ENCODE measurements at regions not wholly inside any gene's neighbourhood (a gene's known extent, or its start where the extent isn't known, plus 50 kb on each side); places are given as distances from the start of the nearest gene placed in this dataset.

DNA sequence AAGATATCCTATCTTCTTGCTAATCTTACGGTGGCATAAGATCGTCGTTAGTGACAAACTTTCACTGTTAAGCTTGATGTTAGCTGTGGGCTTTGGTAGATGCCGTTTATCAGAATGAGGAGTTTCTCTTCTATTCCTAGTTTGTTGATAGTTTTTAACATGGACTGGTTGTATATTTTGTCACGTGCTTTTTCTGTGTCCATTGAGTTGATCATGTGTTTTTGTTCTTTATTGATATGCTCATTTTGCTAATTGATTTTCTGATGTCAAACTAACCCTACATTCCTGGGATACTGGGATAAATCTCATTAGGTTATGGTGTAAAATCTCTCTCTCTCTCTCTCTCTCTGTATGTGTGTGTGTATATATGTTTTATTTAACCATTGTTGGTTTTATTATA is 545.1 kb downstream of the AACS start:
- H4K20me1 ChIP-seq (ENCODE audit: insufficient read depth): no peaks in the 10 kb centered on the region
- H3K27me3 ChIP-seq (ENCODE audit: insufficient read depth, low read depth): no peaks in the 10 kb centered on the region
- no TSS peak for BruUV-seq (replicated peaks)
- POLR2A ChIA-PET (ENCODE audit: unreplicated experiment): no interaction called here
- H3K79me2 ChIP-seq (ENCODE audit: low read depth): no peaks in the 10 kb centered on the region
- no peak overlapping the region for H3K4me2 ChIP-seq
- H2AFZ ChIP-seq: no peak overlapping the region
- DNase-seq: no peak
- intact Hi-C loops (cut with micrococcal nuclease; ENCODE audit: unreplicated experiment): no loop called here
- H3K9me3 ChIP-seq (ENCODE audit: insufficient read depth, low read depth): no peaks in the 10 kb centered on the region
- TF ChIP-seq CTCF (conservative IDR thresholded peaks at IDR 0.05) (no peak), EZH2 (IDR thresholded peaks at IDR 0.05; ENCODE audit: low read depth) (no peak)
- no peak overlapping the region for H3K27ac ChIP-seq
- H3K4me1 ChIP-seq (replicated peaks; ENCODE audit: insufficient read depth): no peaks in the 10 kb centered on the region
- CTCF ChIA-PET: no interaction called here
- no peaks in the 10 kb centered on the region for H3K36me3 ChIP-seq (ENCODE audit: low read depth)
- H3K9me2 ChIP-seq (ENCODE audit: insufficient read depth): no peaks in the 10 kb centered on the region
- H3F3A ChIP-seq (ENCODE audit: insufficient read depth, low read depth): no peaks in the 10 kb centered on the region
- H3K4me3 ChIP-seq: no peak overlapping the region

DNA sequence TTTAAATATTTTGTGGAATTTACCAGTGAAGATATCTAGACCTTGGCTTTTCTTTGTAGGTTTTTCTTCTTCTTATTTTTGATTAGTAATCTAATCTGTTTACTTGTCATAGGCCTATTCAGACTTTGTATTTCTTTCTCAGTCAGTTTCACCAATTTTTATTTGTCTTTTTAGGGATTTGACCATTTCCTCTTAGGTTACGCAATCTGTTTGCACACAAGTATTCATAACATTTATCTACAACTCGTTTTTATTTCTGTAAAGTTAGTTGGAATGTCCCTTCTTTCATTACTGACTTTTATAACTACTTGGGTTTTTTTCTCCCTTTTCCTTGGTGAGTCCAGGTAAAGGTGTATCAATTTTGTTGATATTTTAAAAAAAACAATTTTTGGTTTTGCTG is 545.7 kb downstream of the AACS start:
- no TSS peak for BruUV-seq (replicated peaks)
- no peaks in the 10 kb centered on the region for H3K36me3 ChIP-seq (ENCODE audit: low read depth)
- no peak for DNase-seq
- POLR2A ChIA-PET (ENCODE audit: unreplicated experiment): no interaction called here
- no peaks in the 10 kb centered on the region for H3K79me2 ChIP-seq (ENCODE audit: low read depth)
- H3K9me2 ChIP-seq (ENCODE audit: insufficient read depth): no peaks in the 10 kb centered on the region
- no peak overlapping the region for H3K4me3 ChIP-seq
- H3K27me3 ChIP-seq (ENCODE audit: insufficient read depth, low read depth): no peaks in the 10 kb centered on the region
- H3K9me3 ChIP-seq (ENCODE audit: insufficient read depth, low read depth): no peaks in the 10 kb centered on the region
- no peaks in the 10 kb centered on the region for H4K20me1 ChIP-seq (ENCODE audit: insufficient read depth)
- H3K27ac ChIP-seq: no peak overlapping the region
- intact Hi-C loops (cut with micrococcal nuclease; ENCODE audit: unreplicated experiment): no loop called here
- CTCF ChIA-PET: no interaction called here
- H3K4me1 ChIP-seq (replicated peaks; ENCODE audit: insufficient read depth): no peaks in the 10 kb centered on the region
- H2AFZ ChIP-seq: no peak overlapping the region
- no peak overlapping the region for H3K4me2 ChIP-seq
- H3F3A ChIP-seq (ENCODE audit: insufficient read depth, low read depth): no peaks in the 10 kb centered on the region
- TF ChIP-seq CTCF (conservative IDR thresholded peaks at IDR 0.05) (no peak), EZH2 (IDR thresholded peaks at IDR 0.05; ENCODE audit: low read depth) (no peak)

DNA sequence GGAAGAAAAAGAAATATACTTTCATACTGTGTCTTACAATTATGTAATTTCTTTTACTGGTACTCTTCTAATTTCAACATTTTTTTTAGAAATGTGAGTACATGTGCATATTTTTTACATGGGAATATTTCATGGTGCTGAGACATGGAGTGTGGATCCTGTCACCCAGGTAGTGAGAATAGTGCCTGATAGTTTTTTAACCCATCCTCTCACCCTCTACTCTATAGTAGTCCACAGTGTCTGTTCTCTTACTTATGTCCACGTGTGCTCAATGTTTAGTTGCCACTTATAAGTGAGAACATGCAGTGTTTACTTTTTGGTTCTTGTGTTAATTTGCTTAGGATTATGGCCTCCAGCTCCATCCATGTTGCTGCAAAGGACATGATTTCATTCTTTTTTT is 548.8 kb downstream of the AACS start:
- Histone ChIP-seq H3K27me3 (ENCODE audit: insufficient read depth, low read depth) (no peaks in the 10 kb centered on the region), H3K9me2 (ENCODE audit: insufficient read depth) (no peaks in the 10 kb centered on the region), H3K4me2 (no peak overlapping the region), H3K27ac (no peak overlapping the region), H3K4me3 (no peak overlapping the region), H3K9me3 (ENCODE audit: insufficient read depth, low read depth) (no peaks in the 10 kb centered on the region), H2AFZ (no peak overlapping the region), H3K4me1 (replicated peaks; ENCODE audit: insufficient read depth) (no peaks in the 10 kb centered on the region), H3F3A (ENCODE audit: insufficient read depth, low read depth) (no peaks in the 10 kb centered on the region), H3K79me2 (ENCODE audit: low read depth) (no peaks in the 10 kb centered on the region), H4K20me1 (ENCODE audit: insufficient read depth) (no peaks in the 10 kb centered on the region), H3K36me3 (ENCODE audit: low read depth) (no peaks in the 10 kb centered on the region)
- DNase-seq: no peak
- BruUV-seq (replicated peaks): no TSS peak
- intact Hi-C loops (cut with micrococcal nuclease; ENCODE audit: unreplicated experiment): no loop called here
- TF ChIP-seq CTCF (conservative IDR thresholded peaks at IDR 0.05) (no peak), EZH2 (IDR thresholded peaks at IDR 0.05; ENCODE audit: low read depth) (no peak)
- POLR2A ChIA-PET (ENCODE audit: unreplicated experiment): no interaction called here
- CTCF ChIA-PET: no interaction called here
